GM12891 (cell line): ENCODE measurements at regions not wholly inside any gene's neighbourhood (a gene's known extent, or its start where the extent isn't known, plus 50 kb on each side); places are given as distances from the start of the nearest gene placed in this dataset.

Experiments used
- DNase-seq: peaks from one replicate; pipeline ENCODE4 v3.0.0; 2011; ENCODE audit warnings: low spot score; ENCODE audit not compliant: insufficient read length
- FAIRE-seq: peaks from 2 replicates; lab custom pipeline; 2011; peaks lifted over from hg19 to GRCh38; lab: Jason Lieb, UNC
- PAX5 ChIP-seq: IDR thresholded peaks from 2 replicates; pipeline ENCODE4 v1.6.1; 2011; ENCODE audit warnings: low read length, moderate library complexity, mild to moderate bottlenecking; ENCODE audit not compliant: insufficient read depth, severe bottlenecking
- POLR2A ChIP-seq: IDR thresholded peaks from 2 replicates; pipeline ENCODE4 v1.6.1; 2011; ENCODE audit warnings: low read depth, low read length, control low read depth
- POLR2AphosphoS5 ChIP-seq: IDR thresholded peaks from 2 replicates; pipeline ENCODE4 v1.6.1; 2011; ENCODE audit warnings: low read depth, low read length, control low read depth
- POU2F2 ChIP-seq: IDR thresholded peaks from 2 replicates; pipeline ENCODE4 v1.6.1; 2011; ENCODE audit warnings: low read depth, mild to moderate bottlenecking, control low read depth, low read length, moderate library complexity
- SPI1 ChIP-seq: IDR thresholded peaks from 2 replicates; pipeline ENCODE4 v1.6.1; 2011; ENCODE audit warnings: low read depth, low read length, control low read depth
- TAF1 ChIP-seq: IDR thresholded peaks from 2 replicates; pipeline ENCODE4 v1.6.1; 2011; ENCODE audit warnings: low read depth, low read length, control low read depth

GRCh38 chr12:4044736-4045730, 171.8 kb upstream of the PARP11 start:
- TF ChIP-seq POLR2AphosphoS5, result no peak
- no peak for TF ChIP-seq PAX5
- TF ChIP-seq POLR2A, result no peak
- TF ChIP-seq SPI1, result no peak
- TF ChIP-seq TAF1, result no peak
- TF ChIP-seq POU2F2, result no peak
- FAIRE-seq, result no peak

DNA sequence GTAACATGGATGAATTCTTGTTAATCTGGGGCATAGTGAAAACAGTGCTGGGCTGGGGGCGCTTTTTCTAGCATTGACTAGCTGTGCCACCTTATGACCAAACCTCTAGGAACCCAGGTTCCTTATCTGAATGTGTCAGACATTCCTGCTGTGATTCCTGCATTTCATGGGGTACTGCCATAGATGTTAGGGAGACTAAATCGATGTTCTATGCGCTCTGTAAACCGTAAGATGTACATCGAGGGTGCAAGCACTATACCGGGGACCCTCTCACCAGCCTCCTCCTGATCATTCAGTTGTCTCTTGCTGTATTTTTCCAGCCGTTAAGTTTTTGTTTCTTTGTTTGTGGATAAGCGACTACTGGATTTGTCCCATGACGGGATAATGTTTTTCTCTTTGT, 170.9 kb upstream of the PARP11 start:
- FAIRE-seq (no peak), DNase-seq (no peak)
- no peak for TF ChIP-seq POLR2A
- no peak for TF ChIP-seq TAF1
- no peak for TF ChIP-seq PAX5
- TF ChIP-seq SPI1, result no peak
- TF ChIP-seq POLR2AphosphoS5, result no peak
- no peak for TF ChIP-seq POU2F2

More at GRCh38 chr12:4044736-4045730, 171.8 kb upstream of the PARP11 start:
- DNase-seq, result no peak

GRCh38 chr12:4041187-4041885, 168.1 kb upstream of the PARP11 start:
- FAIRE-seq (no peak), DNase-seq (no peak)
- no peak for TF ChIP-seq PAX5
- no peak for TF ChIP-seq POLR2A
- TF ChIP-seq POU2F2, result no peak
- TF ChIP-seq POLR2AphosphoS5, result no peak
- TF ChIP-seq SPI1, result no peak
- TF ChIP-seq TAF1, result no peak

DNA sequence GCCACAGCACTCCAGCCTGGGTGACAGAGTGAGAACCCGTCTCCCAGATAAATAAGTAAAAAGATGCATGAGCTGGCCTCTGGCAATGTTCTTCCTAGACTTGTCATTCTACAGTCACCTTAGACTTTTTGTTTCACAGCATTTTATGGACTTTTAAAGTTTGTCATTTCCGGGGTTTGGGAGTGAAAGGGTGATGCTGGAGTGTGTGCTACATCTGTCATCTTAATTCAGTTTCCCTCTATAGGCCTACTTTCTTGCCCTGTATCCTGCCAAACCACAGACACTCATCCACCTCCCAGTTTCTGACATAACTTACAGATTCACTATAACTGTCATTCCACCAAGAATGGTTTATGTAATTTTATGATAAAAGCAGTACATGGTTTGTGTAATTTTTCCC, 166.7 kb upstream of the PARP11 start:
- FAIRE-seq, result no peak
- no peak for DNase-seq
- TF ChIP-seq POU2F2 (no peak), PAX5 (no peak), TAF1 (no peak), SPI1 (no peak), POLR2A (no peak), POLR2AphosphoS5 (no peak)

DNA sequence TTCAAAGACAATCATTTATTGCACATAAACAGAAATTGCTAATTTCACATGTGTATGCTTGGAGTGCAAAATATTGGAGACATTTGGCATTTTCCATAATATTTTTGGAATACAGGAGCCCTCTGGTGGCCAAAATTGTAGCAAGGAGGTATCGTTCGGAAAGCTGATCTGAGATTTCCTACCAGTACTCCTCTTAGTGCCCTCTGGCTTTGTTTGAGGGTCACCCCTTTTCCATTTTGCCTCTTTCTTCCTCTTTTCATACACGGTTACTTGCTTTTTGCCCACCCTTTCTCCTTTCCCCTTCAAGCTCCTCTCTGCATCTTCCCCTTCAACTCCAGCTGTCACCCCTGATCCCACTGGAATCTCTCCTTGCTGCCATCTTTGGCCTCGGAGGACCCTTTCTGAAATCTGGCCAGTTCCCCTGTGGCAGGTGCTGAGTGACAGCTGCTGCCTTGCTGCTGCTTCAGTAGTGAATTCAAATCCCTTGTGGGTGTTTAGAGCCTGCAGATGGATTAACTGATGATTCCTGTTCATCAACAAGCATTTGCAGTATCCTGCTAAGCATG, 164.6 kb upstream of the PARP11 start:
- DNase-seq (no peak), FAIRE-seq (no peak)
- no peak for TF ChIP-seq POLR2AphosphoS5
- TF ChIP-seq SPI1, result no peak
- no peak for TF ChIP-seq POLR2A

GRCh38 chr12:4036671-4037271, 163.6 kb upstream of the PARP11 start:
- DNase-seq (no peak), FAIRE-seq (no peak)
- TF ChIP-seq POLR2A, result no peak
- TF ChIP-seq SPI1, result no peak
- no peak for TF ChIP-seq POU2F2
- TF ChIP-seq TAF1, result no peak
- no peak for TF ChIP-seq PAX5
- TF ChIP-seq POLR2AphosphoS5, result no peak

GRCh38 chr12:4034921-4035320, 161.7 kb upstream of the PARP11 start:
- FAIRE-seq (no peak), DNase-seq (no peak)

DNA sequence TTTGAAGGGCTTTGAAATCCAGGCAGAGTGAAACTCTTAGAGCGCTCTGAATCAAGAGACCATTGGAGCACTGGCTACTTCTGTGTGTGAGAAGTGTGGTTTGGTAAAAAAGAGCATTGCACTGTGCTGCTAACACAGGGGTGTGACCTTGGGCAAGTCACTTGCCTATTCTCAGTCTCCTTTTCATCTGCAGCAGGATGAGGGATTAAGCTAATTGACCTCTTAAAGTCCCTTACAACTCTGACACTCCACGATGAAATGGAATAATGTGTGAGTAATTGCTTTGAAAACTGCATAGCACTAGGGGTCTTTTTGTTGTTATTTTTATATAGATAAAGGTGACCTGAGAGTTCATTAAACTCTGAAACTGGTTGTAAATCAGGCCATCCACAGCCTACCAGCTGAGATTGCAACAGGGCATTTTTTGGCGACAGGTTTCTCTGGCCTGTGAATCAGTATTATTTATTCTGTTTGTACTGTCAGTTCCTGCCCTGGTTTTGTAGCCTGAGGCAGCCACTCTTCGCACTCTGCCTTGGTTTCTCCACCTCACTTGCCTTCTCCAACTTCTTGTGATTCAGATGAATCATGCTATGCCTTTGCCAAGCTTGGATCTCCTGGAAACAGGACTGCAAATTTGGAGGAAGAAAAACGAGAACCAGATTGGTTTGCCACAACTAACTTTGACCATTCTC, 159.9 kb upstream of the PARP11 start:
- DNase-seq (no peak), FAIRE-seq (no peak)
- TF ChIP-seq TAF1 (no peak), PAX5 (no peak), POU2F2 (no peak), SPI1 (no peak), POLR2A (no peak), POLR2AphosphoS5 (no peak)

More at GRCh38 chr12:4034921-4035320, 161.7 kb upstream of the PARP11 start:
- TF ChIP-seq POLR2A, result no peak
- no peak for TF ChIP-seq POLR2AphosphoS5

DNA sequence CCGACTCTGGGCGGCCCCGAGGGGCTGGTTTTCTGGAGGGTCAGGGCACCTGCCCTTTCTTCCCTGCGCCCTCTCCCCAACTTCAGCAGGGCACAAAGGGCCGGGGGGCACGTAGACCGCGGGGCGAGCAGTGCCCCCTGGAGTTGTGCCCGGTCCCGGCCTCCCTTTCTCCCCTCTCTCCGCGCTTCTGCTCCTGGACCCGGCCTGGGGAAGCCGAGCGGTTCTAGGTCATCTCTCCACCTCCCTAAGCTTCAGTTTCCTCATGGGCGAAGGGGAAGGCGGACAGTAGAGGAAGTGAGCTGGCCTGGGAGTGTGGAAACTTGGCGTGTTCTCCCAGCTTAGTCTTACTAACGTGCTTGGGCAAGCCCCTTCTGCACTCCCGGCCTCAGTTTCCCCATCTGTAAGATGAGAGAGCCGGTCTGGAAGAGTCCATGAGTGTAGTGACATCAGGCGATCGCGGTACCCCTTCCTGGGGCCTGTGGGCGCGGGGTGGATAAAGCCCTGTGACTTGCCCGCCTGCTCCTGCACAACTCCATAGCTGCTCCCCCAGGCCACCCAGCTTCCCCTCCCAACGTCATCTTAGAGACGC, 158.6 kb upstream of the PARP11 start:
- DNase-seq, result no peak
- FAIRE-seq, result no peak
- TF ChIP-seq SPI1, result no peak
- TF ChIP-seq TAF1, result no peak
